ENCODE measurements at regions not wholly inside any gene's neighbourhood (a gene's known extent, or its start where the extent isn't known, plus 50 kb on each side); places are given as distances from the start of the nearest gene placed in this dataset.

DNA sequence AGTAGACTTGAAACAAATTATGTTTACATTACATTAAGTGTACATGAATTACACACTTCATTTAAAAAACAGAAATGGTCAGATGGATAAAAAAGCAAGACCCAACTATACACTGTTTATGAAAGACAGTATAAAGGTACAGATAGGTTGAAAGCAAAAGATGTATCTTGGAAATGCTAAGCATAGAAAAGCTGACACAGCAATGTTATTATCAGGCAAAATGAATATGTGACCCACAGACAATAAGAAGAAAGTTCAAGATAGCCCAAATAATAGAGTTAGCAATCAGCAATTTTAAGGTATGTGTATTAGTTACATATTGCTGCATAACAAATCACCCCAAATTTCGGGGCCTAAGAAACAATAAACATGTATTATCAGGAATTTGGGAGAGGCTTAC, 153.5 kb downstream of the DHRS2 start:
- no peak overlapping the region for H3K4me3 ChIP-seq (ENCODE audit: low read length in 3 of 3)
- H3K27me3 ChIP-seq (ENCODE audit: control insufficient read depth in 3 of 3, insufficient read depth in 3 of 3, low read length in 3 of 3) = no peaks in the 10 kb centered on the region
- no peak overlapping the region for H3K27ac ChIP-seq (ENCODE audit: low read depth, low read length)
- no peak overlapping the region for H3K9ac ChIP-seq (ENCODE audit: low read depth in 1 of 3, low read length in 3 of 3)
- peaks cover 0 to 3% (median 0%) of the 10 kb centered on the region in 3 donors for H3K9me3 ChIP-seq (ENCODE audit: control insufficient read depth in 3 of 3, low read length in 3 of 3)
- no peaks in the 10 kb centered on the region for H3K36me3 ChIP-seq (ENCODE audit: control insufficient read depth in 3 of 3, insufficient read depth in 3 of 3, low read length in 3 of 3)
- no peaks in the 10 kb centered on the region for H3K4me1 ChIP-seq (ENCODE audit: control insufficient read depth in 3 of 3, insufficient read depth in 3 of 3, low read length in 3 of 3)

- H3K27ac ChIP-seq (ENCODE audit: low read depth, low read length) = no peak overlapping the region
- no peak overlapping the region for H3K9ac ChIP-seq (ENCODE audit: low read depth in 1 of 3, low read length in 3 of 3)
- H3K4me3 ChIP-seq (ENCODE audit: low read length in 3 of 3) = no peak overlapping the region
- no peaks in the 10 kb centered on the region for H3K27me3 ChIP-seq (ENCODE audit: control insufficient read depth in 3 of 3, insufficient read depth in 3 of 3, low read length in 3 of 3)
- no peaks in the 10 kb centered on the region for H3K4me1 ChIP-seq (ENCODE audit: control insufficient read depth in 3 of 3, insufficient read depth in 3 of 3, low read length in 3 of 3)
- peaks cover 0 to 3% (median 0%) of the 10 kb centered on the region in 3 donors for H3K9me3 ChIP-seq (ENCODE audit: control insufficient read depth in 3 of 3, low read length in 3 of 3)
- no peaks in the 10 kb centered on the region for H3K36me3 ChIP-seq (ENCODE audit: control insufficient read depth in 3 of 3, insufficient read depth in 3 of 3, low read length in 3 of 3)
These were observed 157.4 kb downstream of the DHRS2 start for GRCh38 chr14:23793532-23793931.

DNA sequence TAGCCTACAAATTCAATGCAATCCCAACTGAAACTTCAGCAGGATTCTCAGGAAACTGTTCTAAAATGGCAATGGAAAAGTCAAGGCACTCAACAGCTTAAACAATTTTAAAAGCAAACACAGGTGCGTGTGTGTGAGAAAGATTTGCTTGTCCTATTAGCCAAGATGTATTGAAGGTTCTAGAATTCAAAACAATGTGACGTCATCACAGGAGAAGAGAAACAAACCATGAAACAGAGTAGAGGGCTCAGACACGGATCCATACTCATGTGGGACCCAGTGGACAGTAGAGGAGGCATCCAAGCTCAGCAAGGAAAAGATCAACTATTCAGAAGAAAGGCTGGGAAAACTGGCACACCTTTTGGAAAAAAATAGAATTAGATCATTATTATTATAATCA, 152.8 kb upstream of the DHRS4 start:
- Histone ChIP-seq H3K36me3 (ENCODE audit: control insufficient read depth in 3 of 3, insufficient read depth in 3 of 3, low read length in 3 of 3) (no peaks in the 10 kb centered on the region), H3K4me3 (ENCODE audit: low read length in 3 of 3) (no peak overlapping the region), H3K4me1 (ENCODE audit: control insufficient read depth in 3 of 3, insufficient read depth in 3 of 3, low read length in 3 of 3) (no peaks in the 10 kb centered on the region), H3K9ac (ENCODE audit: low read depth in 1 of 3, low read length in 3 of 3) (no peak overlapping the region), H3K27ac (ENCODE audit: low read depth, low read length) (no peak overlapping the region), H3K9me3 (ENCODE audit: control insufficient read depth in 3 of 3, low read length in 3 of 3) (peaks cover 0 to 3% (median 0%) of the 10 kb centered on the region in 3 donors), H3K27me3 (ENCODE audit: control insufficient read depth in 3 of 3, insufficient read depth in 3 of 3, low read length in 3 of 3) (no peaks in the 10 kb centered on the region)

- Histone ChIP-seq H3K27ac (ENCODE audit: low read depth, low read length) (no peak overlapping the region), H3K9ac (ENCODE audit: low read depth in 1 of 3, low read length in 3 of 3) (no peak overlapping the region), H3K4me3 (ENCODE audit: low read length in 3 of 3) (no peak overlapping the region), H3K36me3 (ENCODE audit: control insufficient read depth in 3 of 3, insufficient read depth in 3 of 3, low read length in 3 of 3) (no peaks in the 10 kb centered on the region), H3K27me3 (ENCODE audit: control insufficient read depth in 3 of 3, insufficient read depth in 3 of 3, low read length in 3 of 3) (no peaks in the 10 kb centered on the region), H3K4me1 (ENCODE audit: control insufficient read depth in 3 of 3, insufficient read depth in 3 of 3, low read length in 3 of 3) (no peaks in the 10 kb centered on the region), H3K9me3 (ENCODE audit: control insufficient read depth in 3 of 3, low read length in 3 of 3) (peaks cover 0 to 3% (median 0%) of the 10 kb centered on the region in 3 donors)
These were observed 151.8 kb upstream of the DHRS4 start for GRCh38 chr14:23801766-23802165.

- no peak overlapping the region for H3K4me3 ChIP-seq (ENCODE audit: low read length in 3 of 3)
- no peak overlapping the region for H3K9ac ChIP-seq (ENCODE audit: low read depth in 1 of 3, low read length in 3 of 3)
- H3K27me3 ChIP-seq (ENCODE audit: control insufficient read depth in 3 of 3, insufficient read depth in 3 of 3, low read length in 3 of 3) = no peaks in the 10 kb centered on the region
- no peaks in the 10 kb centered on the region for H3K4me1 ChIP-seq (ENCODE audit: control insufficient read depth in 3 of 3, insufficient read depth in 3 of 3, low read length in 3 of 3)
- H3K9me3 ChIP-seq (ENCODE audit: control insufficient read depth in 3 of 3, low read length in 3 of 3) = peaks cover 0 to 3% (median 0%) of the 10 kb centered on the region in 3 donors
- no peaks in the 10 kb centered on the region for H3K36me3 ChIP-seq (ENCODE audit: control insufficient read depth in 3 of 3, insufficient read depth in 3 of 3, low read length in 3 of 3)
- no peak overlapping the region for H3K27ac ChIP-seq (ENCODE audit: low read depth, low read length)
These were observed 148.8 kb upstream of the DHRS4 start for GRCh38 chr14:23804817-23805216.

DNA sequence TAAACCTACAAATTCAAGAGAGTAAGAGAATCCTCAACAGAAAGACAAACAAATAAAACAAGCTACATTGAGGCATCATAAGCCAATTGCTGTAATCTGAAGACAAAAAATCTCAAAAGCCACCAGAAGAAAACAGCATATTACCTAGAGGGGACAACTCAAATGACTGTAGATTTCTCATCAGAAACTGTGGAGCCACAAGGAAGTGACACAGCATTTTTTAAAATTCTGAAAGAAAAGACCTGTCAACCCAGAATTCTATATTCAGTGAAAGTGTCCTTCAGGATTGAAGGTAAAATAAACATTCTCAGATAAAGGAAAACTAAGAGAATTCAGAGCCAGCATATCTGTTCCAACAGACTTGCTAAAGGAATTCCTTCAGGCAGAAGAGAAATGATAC, 147.8 kb upstream of the DHRS4 start:
- Histone ChIP-seq H3K9ac (ENCODE audit: low read depth in 1 of 3, low read length in 3 of 3) (no peak overlapping the region), H3K9me3 (ENCODE audit: control insufficient read depth in 3 of 3, low read length in 3 of 3) (peaks cover 0 to 3% (median 0%) of the 10 kb centered on the region in 3 donors), H3K27ac (ENCODE audit: low read depth, low read length) (no peak overlapping the region), H3K36me3 (ENCODE audit: control insufficient read depth in 3 of 3, insufficient read depth in 3 of 3, low read length in 3 of 3) (no peaks in the 10 kb centered on the region), H3K4me3 (ENCODE audit: low read length in 3 of 3) (no peak overlapping the region), H3K4me1 (ENCODE audit: control insufficient read depth in 3 of 3, insufficient read depth in 3 of 3, low read length in 3 of 3) (no peaks in the 10 kb centered on the region), H3K27me3 (ENCODE audit: control insufficient read depth in 3 of 3, insufficient read depth in 3 of 3, low read length in 3 of 3) (no peaks in the 10 kb centered on the region)

DNA sequence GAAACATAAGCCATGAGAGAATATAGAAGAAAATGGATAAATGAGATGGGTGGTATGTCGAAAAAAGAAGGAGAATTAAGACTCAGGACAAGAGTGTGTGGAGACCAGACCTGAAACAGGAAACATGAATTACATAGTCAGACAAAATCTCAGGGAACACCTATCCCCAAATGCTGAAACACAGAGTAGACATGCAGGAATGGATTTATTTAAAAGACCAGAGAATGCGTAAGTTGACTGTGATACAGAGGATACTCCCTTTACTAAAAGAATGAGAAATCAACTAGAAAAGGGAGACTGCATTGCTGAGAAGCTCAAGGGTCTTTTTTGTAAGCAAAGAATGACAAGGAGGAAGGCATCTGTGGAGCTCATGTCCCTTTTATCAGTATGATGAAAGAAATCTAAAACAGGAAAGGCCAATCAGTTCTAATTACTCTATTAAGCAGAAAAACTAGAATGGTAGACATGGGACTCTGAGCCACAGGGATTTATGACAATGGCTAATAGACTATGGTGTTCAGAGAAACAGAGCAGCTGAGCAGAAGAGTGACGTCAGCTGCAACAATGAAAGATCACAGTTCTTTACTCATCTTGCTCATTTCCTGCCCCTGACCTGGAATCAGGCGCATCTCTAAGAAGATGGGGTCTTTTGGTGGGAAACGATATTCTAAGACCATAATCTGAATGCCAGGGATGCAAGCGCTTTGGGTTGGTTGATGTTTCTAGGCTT, 138.9 kb upstream of the DHRS4 start:
- no peak overlapping the region for H3K4me3 ChIP-seq (ENCODE audit: low read length in 3 of 3)
- no peak overlapping the region for H3K27ac ChIP-seq (ENCODE audit: low read depth, low read length)
- H3K9me3 ChIP-seq (ENCODE audit: control insufficient read depth in 3 of 3, low read length in 3 of 3) = peaks cover 0 to 3% (median 2%) of the 10 kb centered on the region in 3 donors
- H3K4me1 ChIP-seq (ENCODE audit: control insufficient read depth in 3 of 3, insufficient read depth in 3 of 3, low read length in 3 of 3) = no peaks in the 10 kb centered on the region
- no peak overlapping the region for H3K9ac ChIP-seq (ENCODE audit: low read depth in 1 of 3, low read length in 3 of 3)
- no peaks in the 10 kb centered on the region for H3K27me3 ChIP-seq (ENCODE audit: control insufficient read depth in 3 of 3, insufficient read depth in 3 of 3, low read length in 3 of 3)
- no peaks in the 10 kb centered on the region for H3K36me3 ChIP-seq (ENCODE audit: control insufficient read depth in 3 of 3, insufficient read depth in 3 of 3, low read length in 3 of 3)

DNA sequence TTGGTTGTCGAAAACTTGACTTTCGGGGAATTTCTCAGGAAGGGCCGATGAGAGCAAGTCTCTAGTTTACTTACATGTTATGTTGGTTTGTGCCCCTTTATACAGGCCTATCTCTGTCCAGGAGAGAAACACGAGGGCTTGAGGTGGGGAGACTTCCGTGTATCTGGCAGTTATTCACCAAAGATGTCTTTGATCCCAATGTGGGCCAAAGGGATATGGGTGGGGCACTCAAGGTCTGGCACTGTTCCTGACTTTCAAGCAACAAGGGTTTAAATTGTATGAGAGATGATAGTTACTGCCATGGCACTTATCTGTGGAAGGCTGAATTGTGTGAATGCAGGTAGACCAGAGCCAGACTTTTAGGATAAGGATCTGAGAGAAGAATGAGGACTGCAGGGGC, 137.2 kb upstream of the DHRS4 start:
- Histone ChIP-seq H3K4me3 (ENCODE audit: low read length in 3 of 3) (no peak overlapping the region), H3K4me1 (ENCODE audit: control insufficient read depth in 3 of 3, insufficient read depth in 3 of 3, low read length in 3 of 3) (no peaks in the 10 kb centered on the region), H3K36me3 (ENCODE audit: control insufficient read depth in 3 of 3, insufficient read depth in 3 of 3, low read length in 3 of 3) (no peaks in the 10 kb centered on the region), H3K9me3 (ENCODE audit: control insufficient read depth in 3 of 3, low read length in 3 of 3) (peaks cover 0 to 3% (median 2%) of the 10 kb centered on the region in 3 donors), H3K27me3 (ENCODE audit: control insufficient read depth in 3 of 3, insufficient read depth in 3 of 3, low read length in 3 of 3) (no peaks in the 10 kb centered on the region), H3K9ac (ENCODE audit: low read depth in 1 of 3, low read length in 3 of 3) (no peak overlapping the region), H3K27ac (ENCODE audit: low read depth, low read length) (no peak overlapping the region)

GRCh38 chr14:23817164-23817767, 136.3 kb upstream of the DHRS4 start:
- H3K9me3 ChIP-seq (ENCODE audit: control insufficient read depth in 3 of 3, low read length in 3 of 3) = peaks cover 0 to 3% (median 2%) of the 10 kb centered on the region in 3 donors
- no peaks in the 10 kb centered on the region for H3K36me3 ChIP-seq (ENCODE audit: control insufficient read depth in 3 of 3, insufficient read depth in 3 of 3, low read length in 3 of 3)
- no peaks in the 10 kb centered on the region for H3K4me1 ChIP-seq (ENCODE audit: control insufficient read depth in 3 of 3, insufficient read depth in 3 of 3, low read length in 3 of 3)
- H3K4me3 ChIP-seq (ENCODE audit: low read length in 3 of 3) = no peak overlapping the region
- no peak overlapping the region for H3K9ac ChIP-seq (ENCODE audit: low read depth in 1 of 3, low read length in 3 of 3)
- no peak overlapping the region for H3K27ac ChIP-seq (ENCODE audit: low read depth, low read length)
- no peaks in the 10 kb centered on the region for H3K27me3 ChIP-seq (ENCODE audit: control insufficient read depth in 3 of 3, insufficient read depth in 3 of 3, low read length in 3 of 3)

DNA sequence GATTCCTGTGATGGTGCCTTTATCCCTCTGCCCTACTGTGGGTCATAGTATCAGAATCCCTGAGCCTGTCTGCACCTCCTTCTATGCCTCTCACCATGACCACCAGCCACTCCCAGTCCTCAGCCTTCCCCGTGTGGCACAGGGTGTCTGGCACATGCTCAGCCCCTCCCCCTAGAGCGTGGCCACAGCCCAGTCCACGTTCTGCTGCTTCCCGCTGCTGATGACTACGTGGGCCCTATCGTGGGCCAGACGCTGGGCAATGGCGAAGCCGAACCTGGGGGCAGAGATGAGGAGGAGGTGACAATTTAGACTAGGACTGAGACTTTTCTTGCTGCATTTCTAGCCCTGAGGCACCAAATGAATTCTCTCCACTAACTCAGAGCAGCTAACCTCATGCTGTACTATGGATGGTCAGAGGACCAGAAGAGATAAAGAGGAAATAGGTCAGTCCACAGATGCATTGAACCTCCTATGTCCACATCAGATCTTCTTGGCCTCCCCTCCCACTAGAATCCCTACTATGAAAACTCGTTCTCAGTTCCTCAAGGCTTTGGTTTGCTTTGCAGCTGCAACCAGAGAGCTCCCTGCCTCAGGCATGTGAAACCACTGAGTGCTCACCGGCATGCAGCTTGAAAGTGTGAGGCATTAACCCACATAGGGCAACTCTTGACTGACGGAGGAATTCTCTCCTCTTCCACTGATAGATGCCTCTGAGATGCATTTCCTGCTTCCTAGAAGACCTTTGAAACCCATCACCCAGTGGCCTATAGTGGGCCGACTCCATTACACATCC, 126.3 kb upstream of the DHRS4 start:
- Histone ChIP-seq H3K27me3 (ENCODE audit: control insufficient read depth in 3 of 3, insufficient read depth in 3 of 3, low read length in 3 of 3) (no peaks in the 10 kb centered on the region), H3K9me3 (ENCODE audit: control insufficient read depth in 3 of 3, low read length in 3 of 3) (no peaks in the 10 kb centered on the region), H3K27ac (ENCODE audit: low read depth, low read length) (no peak overlapping the region), H3K4me1 (ENCODE audit: control insufficient read depth in 3 of 3, insufficient read depth in 3 of 3, low read length in 3 of 3) (no peaks in the 10 kb centered on the region), H3K4me3 (ENCODE audit: low read length in 3 of 3) (no peak overlapping the region), H3K9ac (ENCODE audit: low read depth in 1 of 3, low read length in 3 of 3) (no peak overlapping the region), H3K36me3 (ENCODE audit: control insufficient read depth in 3 of 3, insufficient read depth in 3 of 3, low read length in 3 of 3) (no peaks in the 10 kb centered on the region)

Measured in skeletal muscle tissue (tissue), 3 donors.